GM12874 (cell line): ENCODE measurements at regions not wholly inside any gene's neighbourhood (a gene's known extent, or its start where the extent isn't known, plus 50 kb on each side); places are given as distances from the start of the nearest gene placed in this dataset.

Experiments used
- TF ChIP-seq, protein P1 (sequence below): IDR thresholded peaks from 2 replicates; pipeline ENCODE4 v1.5.1; 2011; ENCODE audit warnings: low read depth, mild to moderate bottlenecking, control low read depth, low read length, moderate library complexity; ENCODE audit not compliant: insufficient read depth

DNA sequence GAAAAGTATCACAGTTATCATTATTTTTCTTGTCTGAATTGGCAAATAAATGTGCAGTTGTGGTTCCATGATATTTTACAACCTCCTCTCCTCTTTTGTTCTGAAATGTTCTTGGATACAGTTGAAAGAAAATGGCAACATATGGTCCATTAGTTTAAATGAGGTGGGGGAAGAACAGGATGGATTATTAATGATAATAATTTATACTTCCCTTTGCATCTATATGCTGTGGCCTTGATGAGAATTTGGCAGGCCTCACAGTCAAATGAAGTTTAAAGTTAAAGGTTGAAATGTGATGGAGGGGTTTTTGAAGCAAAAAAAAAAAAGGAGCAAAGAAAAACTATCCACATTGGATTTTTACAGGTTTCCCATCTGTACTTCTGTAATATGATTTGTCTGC lies 946.3 kb upstream of the INTU start:
- TF ChIP-seq, protein P1, sequence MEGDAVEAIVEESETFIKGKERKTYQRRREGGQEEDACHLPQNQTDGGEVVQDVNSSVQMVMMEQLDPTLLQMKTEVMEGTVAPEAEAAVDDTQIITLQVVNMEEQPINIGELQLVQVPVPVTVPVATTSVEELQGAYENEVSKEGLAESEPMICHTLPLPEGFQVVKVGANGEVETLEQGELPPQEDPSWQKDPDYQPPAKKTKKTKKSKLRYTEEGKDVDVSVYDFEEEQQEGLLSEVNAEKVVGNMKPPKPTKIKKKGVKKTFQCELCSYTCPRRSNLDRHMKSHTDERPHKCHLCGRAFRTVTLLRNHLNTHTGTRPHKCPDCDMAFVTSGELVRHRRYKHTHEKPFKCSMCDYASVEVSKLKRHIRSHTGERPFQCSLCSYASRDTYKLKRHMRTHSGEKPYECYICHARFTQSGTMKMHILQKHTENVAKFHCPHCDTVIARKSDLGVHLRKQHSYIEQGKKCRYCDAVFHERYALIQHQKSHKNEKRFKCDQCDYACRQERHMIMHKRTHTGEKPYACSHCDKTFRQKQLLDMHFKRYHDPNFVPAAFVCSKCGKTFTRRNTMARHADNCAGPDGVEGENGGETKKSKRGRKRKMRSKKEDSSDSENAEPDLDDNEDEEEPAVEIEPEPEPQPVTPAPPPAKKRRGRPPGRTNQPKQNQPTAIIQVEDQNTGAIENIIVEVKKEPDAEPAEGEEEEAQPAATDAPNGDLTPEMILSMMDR: no peak

DNA sequence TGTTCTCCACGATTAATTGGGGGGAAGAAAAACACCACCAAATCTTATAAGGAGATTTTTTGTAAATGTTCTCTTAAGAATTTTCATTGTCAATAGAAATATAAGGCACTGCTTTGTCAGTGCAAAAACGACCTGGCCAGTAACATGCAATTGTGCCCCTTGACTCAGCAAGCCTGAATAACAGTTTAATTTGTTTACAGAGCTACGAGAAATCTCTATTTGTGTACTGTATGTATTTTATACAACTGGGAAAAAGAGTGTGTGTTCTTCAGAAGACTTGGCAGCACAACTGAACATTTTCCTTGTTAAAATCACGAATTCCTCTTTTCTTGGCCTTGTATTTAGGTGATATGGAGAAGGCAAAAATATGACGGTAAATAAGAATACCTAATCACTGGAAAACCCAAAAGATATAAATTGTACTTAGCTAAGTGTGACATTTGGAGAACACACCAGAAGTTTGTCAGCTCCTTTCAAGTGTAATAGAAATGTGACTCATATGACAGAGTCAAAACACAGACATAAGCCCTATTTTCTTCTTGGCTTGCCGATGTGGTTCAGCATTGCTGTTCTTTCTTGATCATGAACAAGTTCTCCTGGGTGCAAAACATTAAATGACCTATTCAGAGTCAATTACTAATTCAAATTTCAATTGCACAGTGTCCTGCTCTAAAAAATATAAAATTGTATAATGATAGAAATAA lies 945.0 kb upstream of the INTU start:
- TF ChIP-seq, protein P1: no peak

DNA sequence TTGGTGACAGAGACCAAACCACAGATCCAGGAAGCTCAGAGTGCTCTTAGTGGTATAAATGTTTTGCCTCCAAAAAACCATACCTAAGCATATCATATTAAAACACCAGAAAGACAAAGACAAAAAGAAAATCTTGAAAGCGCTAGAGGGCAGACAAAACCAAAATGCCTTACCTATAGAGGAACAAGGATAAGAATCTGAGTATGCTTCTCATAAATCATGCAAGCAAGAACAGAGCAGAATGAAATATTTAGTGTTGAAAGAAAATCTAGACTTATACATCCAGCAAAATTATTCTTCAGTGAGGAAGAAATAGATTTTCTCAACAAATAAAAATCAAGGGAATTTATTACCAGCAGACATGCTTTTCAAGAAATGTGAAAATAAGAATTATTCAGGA lies 941.0 kb upstream of the INTU start:
- TF ChIP-seq, protein P1: no peak

DNA sequence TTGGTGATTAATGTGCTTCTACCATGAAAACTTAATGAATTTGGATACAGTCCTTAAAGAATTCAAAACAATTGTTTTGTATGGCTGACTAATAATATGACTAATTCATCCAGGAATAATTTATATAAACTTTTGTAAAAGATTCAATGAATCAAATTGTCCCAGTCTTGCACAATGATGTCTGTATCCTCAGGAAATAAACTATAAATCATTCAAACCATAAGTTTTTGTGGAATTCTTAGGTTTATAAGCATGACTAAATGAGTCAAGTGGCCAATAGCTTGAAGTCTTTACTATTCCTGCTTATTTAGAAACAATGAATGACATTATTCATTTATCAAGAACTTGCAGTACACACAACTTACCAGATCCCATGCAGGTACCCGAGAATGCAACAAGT lies 935.0 kb upstream of the INTU start:
- TF ChIP-seq, protein P1: no peak

DNA sequence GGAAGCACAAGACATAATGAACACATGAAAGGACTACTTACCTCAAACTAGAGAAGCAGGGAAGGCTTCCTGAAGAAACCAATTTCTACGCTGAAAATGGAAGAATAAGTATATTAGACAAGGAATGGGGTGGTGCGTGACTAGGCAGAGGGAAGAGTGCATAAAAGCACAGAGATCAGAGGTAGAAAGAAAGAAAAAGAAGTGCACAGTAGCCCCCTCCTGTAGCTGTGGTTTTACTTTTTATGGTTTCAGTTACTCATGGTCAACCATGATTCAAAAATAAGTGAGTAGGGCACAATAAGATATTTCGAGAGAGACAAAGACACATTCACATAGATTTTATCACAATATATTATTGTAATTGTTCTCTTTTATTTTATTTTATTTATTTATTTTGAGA lies 934.5 kb upstream of the INTU start:
- TF ChIP-seq, protein P1: no peak

DNA sequence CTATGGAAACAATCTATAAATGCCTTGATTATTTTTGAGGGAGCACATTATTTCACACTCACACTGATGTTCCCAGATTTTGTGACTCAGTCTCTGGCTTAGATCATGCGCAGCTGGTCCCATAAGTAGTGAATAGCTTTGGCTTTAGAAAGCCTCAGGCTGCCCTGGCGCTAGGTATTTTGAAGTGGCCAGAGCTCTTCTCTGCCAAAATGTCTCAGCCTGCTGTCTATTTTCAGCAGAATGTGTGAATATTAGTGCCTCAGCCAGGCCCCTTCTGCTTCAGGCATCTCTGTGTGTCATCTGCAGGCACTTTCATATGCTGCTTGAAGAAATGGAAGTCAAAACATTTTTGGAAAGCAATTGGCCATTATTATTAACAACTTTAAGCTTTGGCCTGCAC lies 931.0 kb upstream of the INTU start:
- TF ChIP-seq, protein P1: no peak

DNA sequence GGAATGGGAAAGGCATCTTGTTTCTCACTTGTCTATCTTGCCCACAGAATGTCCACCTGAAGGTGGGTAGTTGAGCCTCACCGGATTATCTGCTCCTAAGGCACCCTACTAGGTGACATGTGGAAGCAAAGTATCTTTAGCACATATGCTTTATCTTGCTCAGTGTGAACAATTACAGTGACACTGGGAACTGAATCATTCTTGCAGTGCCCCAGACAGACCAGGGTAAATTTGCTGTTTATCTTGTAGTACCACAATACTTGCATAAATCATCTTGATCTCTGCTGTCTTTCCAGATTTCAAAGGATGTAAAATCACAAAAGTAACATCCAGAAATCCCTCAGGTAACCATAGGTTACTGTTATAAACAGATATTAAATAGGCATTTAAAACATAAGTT lies 930.0 kb upstream of the INTU start:
- TF ChIP-seq, protein P1: no peak
